ENCODE measurements at regions not wholly inside any gene's neighbourhood (a gene's known extent, or its start where the extent isn't known, plus 50 kb on each side); places are given as distances from the start of the nearest gene placed in this dataset.

GRCh38 chr3:55343486-55344357 is 143.4 kb downstream of the WNT5A start:
- peak; percentile 12 for DNase-seq (ENCODE audit: low spot score)

- DNase-seq (ENCODE audit: low spot score) = no peak
Measured at GRCh38 chr3:55341502-55342031, 145.5 kb downstream of the WNT5A start.

DNA sequence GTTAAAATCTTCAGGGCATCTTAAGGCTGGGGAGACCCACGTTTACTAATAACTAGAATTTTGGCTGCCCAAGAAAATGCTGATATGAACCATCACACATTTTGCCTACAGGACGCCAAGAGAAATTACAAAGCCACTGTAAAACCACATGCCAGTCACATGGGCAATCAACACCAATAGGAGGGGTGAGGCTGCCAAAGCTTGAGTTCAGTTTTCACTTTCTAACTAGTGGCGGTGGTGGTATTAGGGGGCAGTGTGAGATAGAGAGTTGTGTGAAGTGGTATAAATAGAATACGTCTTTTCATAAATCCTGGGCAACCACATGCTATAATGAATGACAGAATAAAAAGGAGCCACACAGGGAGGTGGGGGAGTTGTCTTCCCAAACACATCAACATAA is 147.3 kb downstream of the WNT5A start:
- no peak for DNase-seq (ENCODE audit: low spot score)

GRCh38 chr3:55339390-55339789 is 147.7 kb downstream of the WNT5A start:
- DNase-seq (ENCODE audit: low spot score) = no peak

GRCh38 chr3:55337641-55338180 is 149.4 kb downstream of the WNT5A start:
- DNase-seq (ENCODE audit: low spot score) = no peak

DNA sequence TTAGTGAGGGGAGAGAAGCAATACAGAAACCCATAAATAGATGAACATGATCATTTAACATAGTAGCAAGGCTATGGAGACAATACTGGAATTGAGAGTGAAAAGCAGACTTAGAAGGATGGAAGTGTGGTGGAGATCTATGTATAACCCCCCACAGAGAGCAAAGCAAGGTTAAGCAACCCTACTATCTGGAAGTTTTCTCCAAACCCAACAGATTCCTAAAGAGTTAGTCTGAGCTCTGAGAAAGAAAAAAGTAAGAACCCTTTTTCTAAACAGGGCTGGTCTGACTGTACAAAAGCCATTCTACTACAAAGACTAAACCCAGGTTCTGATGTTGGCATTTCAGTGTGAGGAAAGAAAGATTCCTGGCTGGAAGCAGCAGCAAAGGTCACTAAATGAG is 153.2 kb downstream of the WNT5A start:
- no peak for DNase-seq (ENCODE audit: low spot score)

- no peak for DNase-seq (ENCODE audit: low spot score)
Measured at GRCh38 chr3:55333046-55333445, 154.1 kb downstream of the WNT5A start.

DNA sequence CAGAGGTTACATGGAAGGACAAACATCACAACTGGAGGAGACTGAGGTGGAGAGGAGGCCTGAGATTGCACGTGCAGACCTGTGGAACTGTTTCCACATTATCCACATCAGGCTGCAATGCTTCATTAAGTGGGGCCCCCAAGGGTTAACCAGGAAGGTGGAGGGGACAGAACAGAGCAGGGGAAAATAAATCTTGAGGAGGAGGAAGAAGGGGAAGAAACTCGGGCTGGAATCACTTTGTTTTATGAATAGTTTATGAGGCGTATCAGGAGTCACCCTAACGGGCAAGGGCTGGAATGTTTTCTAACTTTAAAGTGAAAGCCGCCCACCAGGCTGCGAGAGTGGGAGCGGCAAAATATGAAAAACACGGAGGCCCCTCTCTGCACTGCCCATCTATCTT is 154.9 kb downstream of the WNT5A start:
- DNase-seq (ENCODE audit: low spot score) = no peak

DNA sequence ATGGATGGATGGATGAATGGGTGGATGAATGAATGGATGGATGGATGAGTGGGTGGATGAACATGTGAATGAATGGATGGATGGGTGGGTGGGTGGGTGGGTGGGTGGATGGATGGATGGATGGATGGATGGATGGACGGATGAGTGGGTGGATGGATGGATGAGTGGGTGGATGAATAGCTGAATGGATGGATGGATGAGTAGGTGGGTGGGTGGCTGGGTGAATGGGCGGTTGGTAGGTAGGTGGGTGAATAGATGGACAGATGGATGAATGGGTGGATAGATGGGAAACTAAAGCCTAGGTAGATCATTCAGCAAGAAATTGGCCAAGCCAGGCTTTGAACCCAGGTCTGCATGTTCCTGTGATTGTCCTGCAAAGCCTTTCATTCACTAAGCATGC is 155.6 kb downstream of the WNT5A start:
- DNase-seq (ENCODE audit: low spot score) = no peak

GRCh38 chr3:55330756-55331155 is 156.3 kb downstream of the WNT5A start:
- no peak for DNase-seq (ENCODE audit: low spot score)

GRCh38 chr3:55330355-55330754 is 156.8 kb downstream of the WNT5A start:
- no peak for DNase-seq (ENCODE audit: low spot score)

DNA sequence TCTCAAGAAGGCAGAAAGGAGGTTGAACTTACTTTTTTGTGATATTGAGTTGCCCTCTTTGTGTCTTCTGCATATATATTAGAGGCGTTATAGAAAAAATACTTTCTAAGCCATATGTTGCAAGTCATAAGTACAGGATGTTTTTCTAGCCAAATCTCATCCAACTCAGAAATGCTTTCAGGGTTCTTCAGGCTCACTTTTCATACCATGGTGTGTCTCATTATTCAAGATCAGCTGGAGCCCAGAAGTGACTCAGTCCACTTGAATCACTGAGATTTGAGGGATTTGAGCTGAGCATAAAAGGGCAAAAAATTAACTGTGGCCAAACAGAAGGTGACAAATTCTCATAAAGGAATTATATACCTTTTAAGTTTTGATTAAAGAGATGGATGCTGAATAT is 157.3 kb downstream of the WNT5A start:
- DNase-seq (ENCODE audit: low spot score) = no peak

GRCh38 chr3:55327131-55327920 is 159.8 kb downstream of the WNT5A start:
- DNase-seq (ENCODE audit: low spot score) = no peak

DNA sequence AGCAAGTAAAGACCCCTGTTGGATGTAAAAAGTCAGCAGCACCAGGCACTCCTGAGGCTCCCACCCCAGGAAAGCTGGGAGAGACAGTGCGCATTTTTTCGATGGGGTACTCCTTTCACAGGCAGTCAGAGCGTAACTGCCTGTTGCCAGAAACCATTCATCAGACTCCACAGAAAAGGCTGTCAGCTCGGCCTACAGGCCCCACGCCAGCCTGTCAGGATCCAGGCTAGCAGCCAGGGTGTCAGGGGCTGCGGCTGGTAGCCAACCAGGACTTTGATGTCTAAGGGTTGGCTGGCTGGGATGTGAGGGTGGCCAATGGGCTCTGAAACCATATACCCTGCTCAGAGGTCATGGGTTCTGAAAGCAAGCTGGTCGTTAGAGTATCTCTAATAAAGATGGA is 164.5 kb downstream of the WNT5A start:
- DNase-seq (ENCODE audit: low spot score) = no peak

- no peak for DNase-seq (ENCODE audit: low spot score)
Measured at GRCh38 chr3:55320928-55321327, 166.2 kb downstream of the WNT5A start.

DNA sequence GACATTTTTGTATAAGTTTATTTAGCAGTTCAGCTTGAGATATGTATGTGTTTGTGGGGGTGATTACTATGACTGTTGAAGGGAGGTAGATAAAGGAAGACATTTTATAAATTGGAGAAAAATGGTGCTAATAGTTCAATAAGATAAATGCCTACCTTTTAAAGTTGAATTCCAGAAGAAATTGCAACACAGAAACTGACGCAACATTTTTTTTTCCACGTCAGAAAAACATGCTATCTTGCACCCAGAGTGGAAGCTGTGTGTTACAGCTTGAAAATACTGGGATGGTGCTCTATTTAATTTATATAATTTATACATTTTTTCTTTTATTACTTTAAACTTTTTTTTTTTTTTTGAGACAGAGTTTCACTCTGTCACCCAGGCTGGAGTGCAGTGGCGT is 171.7 kb downstream of the WNT5A start:
- DNase-seq (ENCODE audit: low spot score) = no peak

DNA sequence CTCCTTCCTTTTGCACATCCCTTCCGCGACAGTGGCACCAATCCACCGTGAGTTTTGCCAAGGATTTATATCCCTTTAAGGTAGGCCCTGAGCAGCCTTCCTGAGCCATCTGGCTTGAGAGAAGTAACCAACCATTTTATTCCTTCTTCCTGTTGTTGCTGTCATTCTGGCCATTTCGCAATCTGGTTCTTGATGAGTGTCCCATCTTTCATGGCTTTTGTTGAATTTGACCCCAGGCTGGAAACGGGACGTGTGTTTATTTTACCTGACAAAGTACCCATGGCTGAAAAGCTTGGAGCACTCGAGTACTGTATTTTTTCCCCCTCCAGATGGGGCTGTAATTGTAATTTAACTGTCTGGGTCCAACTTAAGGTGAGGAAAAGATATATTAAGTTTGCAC is 173.4 kb downstream of the WNT5A start:
- DNase-seq (ENCODE audit: low spot score) = no peak

DNA sequence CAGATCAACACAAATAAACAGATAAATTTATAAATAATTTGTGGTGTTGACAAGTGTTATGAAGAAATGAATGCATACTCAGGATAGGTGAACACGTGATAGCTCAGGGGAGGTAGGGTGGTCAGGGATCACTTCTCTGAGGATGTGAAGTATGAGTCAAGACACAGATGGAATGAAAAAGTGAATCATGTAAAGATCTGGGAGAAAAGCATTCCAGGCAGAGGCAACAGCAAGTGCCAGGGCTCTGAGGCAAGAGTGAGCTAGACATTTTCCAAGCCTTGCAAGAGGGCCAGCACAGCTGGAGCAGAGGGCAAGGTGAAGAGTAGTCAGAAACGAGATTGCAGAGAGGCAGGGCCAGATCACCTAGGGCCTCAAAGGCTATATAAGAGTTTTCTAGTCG is 177.8 kb downstream of the WNT5A start:
- no peak for DNase-seq (ENCODE audit: low spot score)

- DNase-seq (ENCODE audit: low spot score) = no peak
Measured at GRCh38 chr3:55307622-55308021, 179.5 kb downstream of the WNT5A start.

GRCh38 chr3:55305696-55306485 is 181.2 kb downstream of the WNT5A start:
- DNase-seq (ENCODE audit: low spot score) = no peak

GRCh38 chr3:55300701-55301100 is 186.4 kb downstream of the WNT5A start:
- no peak for DNase-seq (ENCODE audit: low spot score)

GRCh38 chr3:55297706-55298105 is 189.4 kb downstream of the WNT5A start:
- no peak for DNase-seq (ENCODE audit: low spot score)
